ENCODE measurements at regions not wholly inside any gene's neighbourhood (a gene's known extent, or its start where the extent isn't known, plus 50 kb on each side); places are given as distances from the start of the nearest gene placed in this dataset.

- no peak overlapping the region for H3K4me3 ChIP-seq (ENCODE audit: low read depth, low read length)
- DNase-seq (ENCODE audit: low read depth), result no peak
- TF ChIP-seq, protein P1, sequence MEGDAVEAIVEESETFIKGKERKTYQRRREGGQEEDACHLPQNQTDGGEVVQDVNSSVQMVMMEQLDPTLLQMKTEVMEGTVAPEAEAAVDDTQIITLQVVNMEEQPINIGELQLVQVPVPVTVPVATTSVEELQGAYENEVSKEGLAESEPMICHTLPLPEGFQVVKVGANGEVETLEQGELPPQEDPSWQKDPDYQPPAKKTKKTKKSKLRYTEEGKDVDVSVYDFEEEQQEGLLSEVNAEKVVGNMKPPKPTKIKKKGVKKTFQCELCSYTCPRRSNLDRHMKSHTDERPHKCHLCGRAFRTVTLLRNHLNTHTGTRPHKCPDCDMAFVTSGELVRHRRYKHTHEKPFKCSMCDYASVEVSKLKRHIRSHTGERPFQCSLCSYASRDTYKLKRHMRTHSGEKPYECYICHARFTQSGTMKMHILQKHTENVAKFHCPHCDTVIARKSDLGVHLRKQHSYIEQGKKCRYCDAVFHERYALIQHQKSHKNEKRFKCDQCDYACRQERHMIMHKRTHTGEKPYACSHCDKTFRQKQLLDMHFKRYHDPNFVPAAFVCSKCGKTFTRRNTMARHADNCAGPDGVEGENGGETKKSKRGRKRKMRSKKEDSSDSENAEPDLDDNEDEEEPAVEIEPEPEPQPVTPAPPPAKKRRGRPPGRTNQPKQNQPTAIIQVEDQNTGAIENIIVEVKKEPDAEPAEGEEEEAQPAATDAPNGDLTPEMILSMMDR (conservative IDR thresholded peaks at IDR 0.05; ENCODE audit: low read depth, low read length), result no peak
Observed at GRCh38 chr18:34370704-34371395, 146.1 kb upstream of the NOL4 start.

DNA sequence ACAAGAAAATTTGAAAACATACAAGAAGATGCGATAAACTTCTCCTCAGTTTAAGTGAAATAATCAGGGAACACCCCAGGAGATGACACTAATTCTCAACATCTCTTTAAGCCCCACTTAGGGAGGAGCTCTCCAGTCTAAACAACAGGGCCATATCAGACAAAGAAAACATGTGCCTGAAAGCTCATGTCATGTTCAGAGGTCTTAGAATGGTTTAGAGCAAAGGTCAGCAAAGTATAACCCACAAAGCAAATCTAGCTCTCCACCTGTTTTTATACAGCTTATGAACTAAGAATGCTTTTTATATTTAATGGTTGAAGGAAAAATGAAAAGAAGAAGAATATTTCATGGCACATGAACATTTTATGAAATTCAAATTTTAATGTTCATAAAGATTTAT lies 155.6 kb upstream of the NOL4 start:
- no peak overlapping the region for H3K4me3 ChIP-seq (ENCODE audit: low read depth, low read length)
- DNase-seq (ENCODE audit: low read depth), result no peak
- TF ChIP-seq, protein P1 (conservative IDR thresholded peaks at IDR 0.05; ENCODE audit: low read depth, low read length), result no peak

DNA sequence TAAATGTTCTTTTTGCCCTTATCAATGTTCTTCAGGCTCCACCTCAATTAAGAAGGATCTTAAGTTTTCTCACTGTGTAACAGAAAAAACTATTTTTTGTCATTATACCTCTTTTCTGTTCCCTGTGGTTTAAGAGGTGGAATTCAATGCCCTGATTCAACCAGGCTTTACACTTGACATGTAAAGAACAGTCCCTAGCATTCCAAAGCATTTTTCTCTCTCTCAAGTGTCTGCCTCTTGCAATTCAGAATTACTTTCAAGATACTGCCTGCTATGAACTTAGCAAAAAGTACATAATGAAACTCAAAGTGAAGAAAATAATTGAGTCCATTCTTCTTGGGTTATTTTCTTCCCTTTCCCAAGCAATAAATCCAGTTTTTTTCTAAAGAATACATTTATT lies 160.6 kb upstream of the NOL4 start:
- no peak overlapping the region for H3K4me3 ChIP-seq (ENCODE audit: low read depth, low read length)
- TF ChIP-seq, protein P1 (conservative IDR thresholded peaks at IDR 0.05; ENCODE audit: low read depth, low read length), result no peak
- no peak for DNase-seq (ENCODE audit: low read depth)

- H3K4me3 ChIP-seq (ENCODE audit: low read depth, low read length), result no peak overlapping the region
- DNase-seq (ENCODE audit: low read depth), result no peak
- TF ChIP-seq, protein P1 (conservative IDR thresholded peaks at IDR 0.05; ENCODE audit: low read depth, low read length), result no peak
Observed at GRCh38 chr18:34386803-34387202, 162.1 kb upstream of the NOL4 start.

DNA sequence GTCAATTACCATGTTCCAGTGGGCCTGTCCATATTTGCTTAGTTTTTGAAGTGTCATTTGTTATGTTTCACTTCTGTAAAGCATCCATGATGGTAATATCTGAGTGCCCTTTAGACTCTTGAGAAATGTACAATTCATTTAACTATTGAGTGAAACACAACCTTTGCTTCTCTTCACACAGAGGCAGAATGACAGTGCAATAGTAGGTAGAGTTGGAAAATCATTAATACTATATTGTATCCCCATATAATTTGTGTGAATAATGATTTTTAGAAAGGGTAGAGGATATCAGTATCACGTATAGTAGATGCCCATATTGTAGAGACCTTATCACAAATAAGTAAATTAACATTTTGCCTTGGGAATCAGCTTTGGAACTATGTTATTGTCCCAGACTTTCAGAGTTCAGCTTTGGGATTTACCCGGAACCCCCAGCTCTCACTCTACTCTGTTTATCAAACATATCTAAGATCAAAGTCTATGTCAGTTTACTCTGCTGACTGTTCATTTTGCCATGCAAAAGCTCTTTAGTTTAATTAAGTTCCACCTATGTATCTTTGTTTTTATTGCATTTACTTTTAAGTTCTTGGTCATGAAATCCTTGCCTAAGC lies 172.7 kb upstream of the NOL4 start:
- no peak for DNase-seq (ENCODE audit: low read depth)
- no peak overlapping the region for H3K4me3 ChIP-seq (ENCODE audit: low read depth, low read length)
- TF ChIP-seq, protein P1 (conservative IDR thresholded peaks at IDR 0.05; ENCODE audit: low read depth, low read length), result no peak

- TF ChIP-seq, protein P1 (conservative IDR thresholded peaks at IDR 0.05; ENCODE audit: low read depth, low read length), result no peak
- DNase-seq (ENCODE audit: low read depth), result no peak
- no peak overlapping the region for H3K4me3 ChIP-seq (ENCODE audit: low read depth, low read length)
Observed at GRCh38 chr18:34399892-34400291, 175.2 kb upstream of the NOL4 start.

DNA sequence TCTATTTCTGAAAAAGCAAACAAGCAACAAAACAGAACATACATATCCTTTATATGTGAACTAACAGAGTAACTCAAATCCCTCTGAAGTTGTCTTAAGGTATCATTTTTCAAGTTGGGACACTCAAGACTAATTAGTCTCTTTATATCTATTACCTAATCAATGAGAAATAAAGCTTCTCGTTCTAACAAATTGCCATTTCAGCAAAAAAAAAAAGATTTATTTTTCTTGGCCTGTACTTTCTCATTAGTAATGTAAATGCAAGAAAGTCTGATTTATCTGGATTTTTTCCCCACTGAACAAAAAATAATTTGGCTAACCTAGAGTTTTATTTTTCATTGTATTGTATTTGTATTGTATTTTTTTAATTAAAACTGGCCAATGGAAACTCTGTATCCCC lies 176.1 kb upstream of the NOL4 start:
- no peak overlapping the region for H3K4me3 ChIP-seq (ENCODE audit: low read depth, low read length)
- DNase-seq (ENCODE audit: low read depth), result no peak
- TF ChIP-seq, protein P1 (conservative IDR thresholded peaks at IDR 0.05; ENCODE audit: low read depth, low read length), result no peak
